Osteocyte (in vitro differentiated cells): ENCODE measurements at regions not wholly inside any gene's neighbourhood (a gene's known extent, or its start where the extent isn't known, plus 50 kb on each side); places are given as distances from the start of the nearest gene placed in this dataset.

Experiments used
- DNase-seq: peaks from one replicate; pipeline ENCODE4 v3.0.0; 2021; ENCODE audit warnings: mixed read lengths; ENCODE audit not compliant: unreplicated experiment; ENCODE audit errors: extremely low spot score
- H3K27ac Mint-ChIP-seq: one replicate; pipeline ENCODE4 v1.8.0; 2021; ENCODE audit warnings: mild to moderate bottlenecking, mixed read lengths; ENCODE audit not compliant: unreplicated experiment
- H3K27me3 Mint-ChIP-seq: one replicate; pipeline ENCODE4 v1.8.0; 2021; ENCODE audit warnings: mixed read lengths; ENCODE audit not compliant: unreplicated experiment
- H3K36me3 Mint-ChIP-seq: one replicate; pipeline ENCODE4 v1.8.0; 2021; ENCODE audit warnings: mixed read lengths; ENCODE audit not compliant: unreplicated experiment
- H3K4me1 Mint-ChIP-seq: one replicate; pipeline ENCODE4 v1.8.0; 2021; ENCODE audit warnings: mixed read lengths; ENCODE audit not compliant: unreplicated experiment
- H3K4me3 Mint-ChIP-seq: one replicate; pipeline ENCODE4 v1.8.0; 2021; ENCODE audit warnings: mild to moderate bottlenecking, moderate library complexity, mixed read lengths; ENCODE audit not compliant: unreplicated experiment
- H3K9me3 Mint-ChIP-seq: one replicate; pipeline ENCODE4 v1.8.0; 2021; ENCODE audit warnings: mixed read lengths; ENCODE audit not compliant: unreplicated experiment
- TF ChIP-seq, protein P1 (sequence below): fragments of 200-600 bp; sonication (generic); IDR thresholded peaks from 2 replicates; pipeline ENCODE4 v1.5.0; 2021; ENCODE audit warnings: antibody characterized with exemption, mild to moderate bottlenecking, moderate library complexity

DNA sequence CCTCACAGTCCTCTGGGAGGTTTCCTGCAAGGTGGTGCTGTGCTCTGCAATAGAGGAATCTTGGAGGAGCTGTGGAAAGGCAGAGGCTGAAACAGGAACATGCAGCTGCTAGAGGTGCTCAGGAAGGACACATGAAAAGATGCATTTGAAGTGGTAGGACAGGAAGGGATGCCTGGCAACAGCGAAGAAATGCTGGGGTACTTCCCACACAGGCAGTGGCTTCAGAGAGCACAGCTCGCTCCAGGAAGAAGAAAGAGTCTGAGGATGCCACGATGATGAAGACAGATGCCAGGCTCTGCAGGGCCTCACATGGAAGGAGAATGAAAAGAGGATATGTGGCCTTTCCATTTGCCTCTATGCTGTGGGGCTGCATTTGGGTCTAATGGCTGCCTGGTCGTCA lies 77.0 kb upstream of the TMEM72 start:
- Mint-ChIP-seq H3K27ac (no peak overlapping the region), H3K9me3 (no peaks in the 10 kb centered on the region), H3K36me3 (no peaks in the 10 kb centered on the region), H3K27me3 (no peaks in the 10 kb centered on the region), H3K4me1 (peaks cover 27% of the 10 kb centered on the region), H3K4me3 (no peak overlapping the region)
- DNase-seq, result no peak
- TF ChIP-seq, protein P1, sequence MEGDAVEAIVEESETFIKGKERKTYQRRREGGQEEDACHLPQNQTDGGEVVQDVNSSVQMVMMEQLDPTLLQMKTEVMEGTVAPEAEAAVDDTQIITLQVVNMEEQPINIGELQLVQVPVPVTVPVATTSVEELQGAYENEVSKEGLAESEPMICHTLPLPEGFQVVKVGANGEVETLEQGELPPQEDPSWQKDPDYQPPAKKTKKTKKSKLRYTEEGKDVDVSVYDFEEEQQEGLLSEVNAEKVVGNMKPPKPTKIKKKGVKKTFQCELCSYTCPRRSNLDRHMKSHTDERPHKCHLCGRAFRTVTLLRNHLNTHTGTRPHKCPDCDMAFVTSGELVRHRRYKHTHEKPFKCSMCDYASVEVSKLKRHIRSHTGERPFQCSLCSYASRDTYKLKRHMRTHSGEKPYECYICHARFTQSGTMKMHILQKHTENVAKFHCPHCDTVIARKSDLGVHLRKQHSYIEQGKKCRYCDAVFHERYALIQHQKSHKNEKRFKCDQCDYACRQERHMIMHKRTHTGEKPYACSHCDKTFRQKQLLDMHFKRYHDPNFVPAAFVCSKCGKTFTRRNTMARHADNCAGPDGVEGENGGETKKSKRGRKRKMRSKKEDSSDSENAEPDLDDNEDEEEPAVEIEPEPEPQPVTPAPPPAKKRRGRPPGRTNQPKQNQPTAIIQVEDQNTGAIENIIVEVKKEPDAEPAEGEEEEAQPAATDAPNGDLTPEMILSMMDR, result no peak

GRCh38 chr10:44835300-44835699 lies 75.8 kb upstream of the TMEM72 start:
- Mint-ChIP-seq H3K4me3 (no peak overlapping the region), H3K4me1 (peaks cover 25% of the 10 kb centered on the region), H3K27ac (no peak overlapping the region), H3K9me3 (no peaks in the 10 kb centered on the region), H3K36me3 (no peaks in the 10 kb centered on the region), H3K27me3 (no peaks in the 10 kb centered on the region)
- TF ChIP-seq, protein P1, result no peak
- DNase-seq, result no peak

DNA sequence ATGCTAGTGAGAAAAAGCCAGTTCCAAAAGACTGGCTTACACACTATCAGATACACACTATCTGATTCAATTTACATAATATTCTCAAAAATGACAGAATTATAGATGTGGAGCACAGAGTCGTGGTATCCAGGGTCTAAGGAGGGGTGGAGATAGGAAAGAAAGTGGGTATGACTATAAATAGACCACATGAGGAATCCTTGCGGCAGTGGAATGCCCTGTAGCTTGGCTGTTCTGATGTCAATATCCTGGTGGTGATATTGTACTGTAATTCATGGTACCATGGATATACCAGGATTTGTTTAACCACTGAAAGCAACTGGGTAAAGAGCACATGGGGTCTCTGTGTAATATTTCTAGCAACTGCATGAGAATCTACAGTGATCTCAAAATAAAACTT lies 67.7 kb upstream of the TMEM72 start:
- Mint-ChIP-seq H3K4me3 (no peak overlapping the region), H3K4me1 (peaks cover 18% of the 10 kb centered on the region), H3K27ac (no peak overlapping the region), H3K36me3 (no peaks in the 10 kb centered on the region), H3K9me3 (no peaks in the 10 kb centered on the region), H3K27me3 (peaks cover 4% of the 10 kb centered on the region)
- TF ChIP-seq, protein P1, result no peak
- DNase-seq, result no peak

- DNase-seq, result no peak
- peaks cover 4% of the 10 kb centered on the region for H3K36me3 Mint-ChIP-seq
- H3K9me3 Mint-ChIP-seq, result no peaks in the 10 kb centered on the region
- H3K27me3 Mint-ChIP-seq, result peaks cover 4% of the 10 kb centered on the region
- TF ChIP-seq, protein P1, result no peak
- no peak overlapping the region for H3K27ac Mint-ChIP-seq
- H3K4me3 Mint-ChIP-seq, result no peak overlapping the region
- H3K4me1 Mint-ChIP-seq, result peaks cover 5% of the 10 kb centered on the region
Observed at GRCh38 chr10:44845361-44846175, 65.6 kb upstream of the TMEM72 start.

- Mint-ChIP-seq H3K36me3 (peaks cover 4% of the 10 kb centered on the region), H3K4me3 (no peak overlapping the region), H3K9me3 (no peaks in the 10 kb centered on the region), H3K4me1 (peaks cover 3% of the 10 kb centered on the region), H3K27me3 (peaks cover 2% of the 10 kb centered on the region), H3K27ac (no peak overlapping the region)
- TF ChIP-seq, protein P1, result no peak
- DNase-seq, result no peak
Observed at GRCh38 chr10:44847110-44847509, 64.0 kb upstream of the TMEM72 start.
